Cardiac septum (tissue), 1 donor: ENCODE measurements at regions not wholly inside any gene's neighbourhood (a gene's known extent, or its start where the extent isn't known, plus 50 kb on each side); places are given as distances from the start of the nearest gene placed in this dataset.

Source experiments
- DNase-seq: peaks from one replicate; pipeline ENCODE4 v3.0.0-alpha.2; 2020; ENCODE audit warnings: low spot score
- intact Hi-C: fragments of 100-400 bp; cut with DNase I; formaldehyde crosslinking; loops from one replicate; pipeline ENCODE4 v1.14.0; 2022
- donor health status: DM: no; HTN: no; CAD: no.

DNA sequence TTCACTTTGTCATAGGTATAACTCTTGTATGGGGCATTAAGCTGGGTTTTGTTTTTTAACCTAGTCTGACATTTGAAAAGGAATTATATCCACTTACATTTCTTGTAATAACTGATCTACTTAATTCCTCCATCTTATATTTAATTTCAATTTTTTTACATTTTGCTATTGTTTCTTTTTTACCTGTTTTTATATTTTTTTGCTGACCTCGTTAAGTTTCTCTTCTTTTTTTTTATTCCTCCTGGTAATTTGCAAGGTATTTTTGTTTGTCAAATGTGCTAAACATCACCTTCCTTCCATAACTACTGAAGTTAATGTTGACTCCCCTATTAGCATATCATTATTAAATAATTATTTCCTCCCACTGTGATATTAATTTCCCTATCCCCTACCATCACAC lies 87.7 kb upstream of the NR2F2 start:
- intact Hi-C loops = no loop called here
- DNase-seq = no peak

- DNase-seq = no peak
- intact Hi-C loops = no loop called here
Observed at GRCh38 chr15:96243701-96244100, 86.8 kb upstream of the NR2F2 start.

DNA sequence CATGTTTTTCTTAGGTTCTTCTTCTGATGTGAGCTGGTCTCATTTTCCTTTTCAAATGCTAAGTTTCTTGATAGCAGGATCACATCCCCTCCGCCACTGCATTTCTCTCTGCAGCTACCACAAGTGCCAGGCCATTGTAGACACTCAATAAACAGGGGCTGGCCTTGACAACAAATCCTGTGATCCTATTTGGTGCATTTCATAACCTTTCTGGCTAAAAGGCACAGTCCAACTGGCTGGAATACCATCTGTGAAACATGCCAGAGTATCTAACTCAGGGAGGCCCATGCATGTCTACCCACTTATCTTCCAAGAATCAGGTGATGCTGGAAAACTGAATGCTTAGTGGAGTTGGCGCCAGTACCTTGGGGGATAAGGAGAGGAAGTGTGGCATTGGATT lies 85.2 kb upstream of the NR2F2 start:
- DNase-seq = no peak
- intact Hi-C loops = no loop called here

- no peak for DNase-seq
- intact Hi-C loops = no loop called here
Observed at GRCh38 chr15:96246057-96246456, 84.4 kb upstream of the NR2F2 start.

DNA sequence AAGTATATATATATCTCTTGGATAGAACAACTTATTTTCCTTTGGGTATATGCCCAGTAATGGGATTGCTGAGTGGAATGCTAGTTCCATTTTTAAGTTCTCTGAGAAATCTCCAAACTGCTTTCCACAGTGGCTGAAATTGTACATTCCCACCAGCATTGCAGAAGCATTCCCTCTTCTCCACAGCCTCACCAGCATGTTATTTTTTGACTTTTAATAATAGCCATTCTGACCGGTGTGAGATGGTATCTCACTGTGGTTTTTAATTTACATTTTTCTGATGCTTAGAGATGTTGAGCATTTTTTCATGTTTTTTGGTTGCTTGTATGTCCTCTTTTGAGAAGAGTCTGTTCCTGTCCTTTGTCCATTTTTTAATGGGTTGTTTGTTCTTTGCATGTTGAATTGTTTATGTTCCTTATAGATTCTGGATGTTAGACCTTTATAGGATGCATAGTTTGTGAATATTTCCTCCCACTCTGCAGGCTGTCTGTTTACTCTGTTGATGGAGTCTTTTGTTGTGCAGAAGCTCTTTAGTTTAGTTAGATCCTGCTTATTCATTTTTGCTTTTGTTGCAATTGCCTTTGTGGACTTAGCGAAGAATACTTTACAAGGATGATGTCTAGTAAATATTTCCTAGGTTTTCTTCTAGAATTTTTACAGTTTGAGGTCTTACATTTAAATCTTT lies 82.7 kb upstream of the NR2F2 start:
- intact Hi-C loops = no loop called here
- no peak for DNase-seq

DNA sequence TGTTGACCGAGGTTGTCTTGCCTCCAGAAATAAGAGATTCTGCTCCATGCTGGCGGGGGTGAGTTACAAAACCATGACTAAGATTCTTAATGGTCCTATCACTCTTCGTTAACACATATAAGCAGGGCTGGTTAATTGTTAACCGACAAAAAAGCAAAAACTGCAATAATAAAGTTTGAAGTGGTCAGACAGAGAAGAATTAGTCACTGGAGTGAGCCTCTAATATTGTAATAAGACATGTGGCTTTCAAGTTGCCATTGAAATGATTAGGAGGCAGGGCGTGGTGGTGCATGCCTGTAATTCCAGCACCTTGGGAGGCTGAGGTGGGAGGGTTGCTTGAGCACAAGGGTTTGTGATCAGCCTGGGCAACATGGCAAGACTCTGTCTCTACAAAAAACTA lies 78.4 kb upstream of the NR2F2 start:
- intact Hi-C loops = no loop called here
- no peak for DNase-seq

GRCh38 chr15:96253006-96253747 lies 77.3 kb upstream of the NR2F2 start:
- no peak for DNase-seq
- intact Hi-C loops = no loop called here

DNA sequence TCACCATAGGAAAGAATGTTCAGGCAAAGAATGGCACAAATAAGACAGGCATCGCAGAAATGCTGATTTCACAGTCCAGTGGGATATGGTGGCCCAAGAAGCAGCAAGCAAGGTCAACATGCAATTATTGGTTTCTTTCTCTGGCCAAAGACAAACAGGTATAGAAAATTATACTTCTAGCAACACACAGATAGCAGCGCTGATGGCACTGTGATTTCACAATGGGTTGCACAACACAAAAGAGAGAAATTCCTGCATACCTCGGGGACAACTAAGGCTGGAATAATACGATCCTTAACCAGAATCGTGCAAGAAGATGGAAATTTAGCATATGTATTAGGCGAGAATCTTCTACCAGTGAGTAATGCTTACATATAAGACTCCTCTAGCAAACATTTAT lies 76.3 kb upstream of the NR2F2 start:
- intact Hi-C loops = no loop called here
- DNase-seq = no peak

- no peak for DNase-seq
- intact Hi-C loops = no loop called here
Observed at GRCh38 chr15:96255599-96255998, 74.9 kb upstream of the NR2F2 start.

DNA sequence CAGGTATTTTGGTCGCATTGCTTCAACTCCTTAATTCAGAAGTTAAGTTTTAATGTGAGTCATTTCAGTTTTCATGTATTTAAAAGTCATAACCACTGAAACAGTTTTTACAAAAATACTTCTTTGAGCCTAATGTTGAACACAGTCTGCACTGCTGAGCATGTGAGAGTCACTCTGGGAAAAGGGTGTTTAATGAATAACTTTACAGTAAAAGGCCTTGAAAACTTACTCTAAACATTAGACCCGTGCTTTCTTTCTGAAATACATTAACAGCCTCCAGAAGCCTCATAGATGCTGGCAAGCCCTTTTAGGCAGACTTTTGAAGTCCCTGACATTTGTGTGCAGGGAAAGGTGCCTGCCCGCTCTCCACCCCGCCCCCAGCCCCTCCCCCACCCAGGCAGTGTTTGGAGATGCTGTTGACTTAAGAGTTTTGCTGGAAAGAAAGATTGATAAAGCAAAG lies 68.9 kb upstream of the NR2F2 start:
- no peak for DNase-seq
- intact Hi-C loops = no loop called here

GRCh38 chr15:96262097-96262496 lies 68.4 kb upstream of the NR2F2 start:
- intact Hi-C loops = no loop called here
- DNase-seq = no peak

DNA sequence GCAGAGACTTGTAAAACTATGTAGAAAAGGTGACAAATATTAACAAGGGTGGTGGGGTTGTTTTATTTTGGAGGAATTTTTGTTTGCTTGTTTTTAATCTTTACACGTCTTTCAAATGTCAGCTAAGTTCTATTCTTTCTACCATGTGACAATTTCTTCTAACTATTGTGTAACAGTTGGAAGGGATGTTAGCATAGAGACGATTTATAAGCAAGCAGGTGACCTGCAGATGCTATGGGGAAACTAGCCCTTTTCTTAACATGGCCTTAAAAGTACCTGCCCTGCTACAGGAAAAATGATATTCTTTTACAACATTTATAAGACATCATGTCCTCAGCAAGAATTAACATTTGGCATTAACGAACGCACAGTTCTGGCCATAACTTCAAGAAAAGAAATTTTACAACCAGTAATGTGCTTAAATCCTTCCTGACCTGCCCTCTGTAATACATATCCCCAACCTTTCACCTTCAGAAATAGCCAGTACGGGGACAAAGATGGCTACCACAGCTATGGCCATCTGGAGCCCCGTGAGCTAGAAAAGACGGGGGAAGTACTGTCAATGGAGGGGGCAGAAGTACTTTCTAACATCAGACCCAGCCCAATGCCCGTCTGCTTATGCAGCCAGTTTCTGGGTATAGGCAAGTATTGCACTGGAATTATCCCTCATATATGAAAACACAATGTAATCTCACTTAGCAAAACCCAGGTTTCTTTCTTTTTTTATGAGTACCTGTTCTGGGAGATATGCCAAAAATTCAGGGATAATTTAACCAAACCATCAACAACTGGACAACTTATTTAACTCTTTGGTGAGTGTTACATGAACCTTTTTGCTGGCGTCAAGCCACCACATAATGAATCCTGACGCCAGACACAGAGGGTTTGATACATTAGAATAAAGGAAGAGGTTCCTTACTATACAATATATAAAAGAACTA lies 67.7 kb upstream of the NR2F2 start:
- intact Hi-C loops = no loop called here
- no peak for DNase-seq

- intact Hi-C loops = no loop called here
- no peak for DNase-seq
Observed at GRCh38 chr15:96264351-96264798, 66.1 kb upstream of the NR2F2 start.

DNA sequence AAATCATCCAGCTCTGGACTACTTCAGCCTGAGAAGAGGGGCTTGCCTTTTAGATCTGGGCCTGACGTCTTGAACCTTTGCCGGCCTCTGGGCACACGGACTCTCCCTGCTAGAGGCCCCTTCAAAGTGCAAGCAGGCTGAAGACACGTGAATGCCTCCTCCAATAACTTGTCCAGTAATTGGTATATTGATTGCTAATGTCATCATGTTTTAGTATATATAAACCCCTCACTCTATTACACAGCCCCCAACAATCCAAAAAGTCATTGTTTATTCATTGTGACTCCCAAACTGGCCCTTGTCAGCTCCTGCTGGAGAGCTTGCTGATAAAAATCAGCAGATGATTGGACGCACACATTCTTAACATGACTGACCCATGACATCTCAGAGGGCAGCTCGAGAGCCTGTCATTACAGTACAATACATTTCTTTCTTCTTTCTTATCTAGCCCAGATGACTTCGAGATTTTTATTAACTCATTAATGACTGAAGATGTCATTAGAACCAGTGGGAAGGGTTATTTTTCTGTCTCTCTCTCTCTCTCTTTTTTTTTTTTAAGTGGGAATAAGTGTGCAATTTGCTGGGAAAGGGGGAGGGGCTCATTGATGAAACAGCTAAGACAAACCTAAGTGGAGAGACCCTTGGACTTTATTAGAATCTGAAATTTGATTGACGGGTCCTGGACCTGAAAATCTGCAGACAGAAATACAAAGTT lies 65.5 kb upstream of the NR2F2 start:
- intact Hi-C loops = no loop called here
- no peak for DNase-seq

DNA sequence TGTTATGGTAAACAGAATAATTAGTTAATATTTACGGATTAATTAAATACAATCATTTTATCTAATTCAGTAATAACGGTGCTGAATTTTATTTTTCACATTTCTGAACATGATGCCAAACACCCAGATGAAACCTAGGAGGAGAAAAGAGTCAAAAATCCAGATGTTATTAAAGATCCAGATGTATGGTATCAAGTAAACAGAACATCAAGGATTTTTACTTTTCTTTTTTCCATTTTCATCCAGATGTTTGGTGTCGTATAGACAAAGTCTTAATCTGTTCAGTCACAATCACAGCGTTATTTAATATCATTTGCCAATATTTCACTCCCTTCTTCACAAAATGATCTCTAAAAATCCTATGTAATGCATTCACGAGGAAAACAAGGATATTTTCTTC lies 64.0 kb upstream of the NR2F2 start:
- DNase-seq = no peak
- intact Hi-C loops = no loop called here

GRCh38 chr15:96267463-96267862 lies 63.0 kb upstream of the NR2F2 start:
- DNase-seq = no peak
- intact Hi-C loops = no loop called here

DNA sequence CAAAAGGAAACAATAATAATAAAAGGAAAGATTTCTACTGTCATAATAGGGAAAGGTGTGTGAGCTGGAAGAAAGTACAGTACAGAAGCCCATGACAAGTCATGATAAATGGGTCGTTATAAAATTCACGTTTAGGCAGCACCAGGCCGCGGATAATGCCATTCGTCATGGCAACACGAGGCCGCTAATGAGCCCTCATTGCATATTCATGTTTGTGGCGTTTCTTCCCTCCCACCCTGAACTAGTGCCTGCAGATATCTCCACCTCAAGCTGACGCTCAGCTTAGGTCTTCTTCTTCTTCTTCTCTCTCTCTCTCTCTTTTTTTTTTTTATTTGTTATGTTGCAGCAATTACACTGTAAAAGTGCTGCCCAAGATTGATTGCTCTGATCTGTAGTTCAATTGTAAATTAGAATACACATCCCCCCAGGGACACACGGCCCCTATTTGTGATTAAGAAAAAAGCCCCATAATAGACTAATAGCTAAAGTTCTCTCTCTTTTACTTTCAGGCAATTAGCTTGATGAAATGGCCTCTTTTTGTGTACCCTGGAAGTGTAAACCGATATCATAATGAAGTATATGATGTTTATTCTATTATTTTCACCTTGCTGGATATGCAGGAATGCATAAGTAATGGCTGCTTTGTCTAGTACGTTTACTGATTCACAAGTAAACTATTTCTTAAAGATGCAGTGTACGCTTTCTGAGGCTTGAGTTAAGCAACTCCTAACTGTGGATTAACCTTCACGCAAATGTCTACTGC lies 61.9 kb upstream of the NR2F2 start:
- intact Hi-C loops = no loop called here
- no peak for DNase-seq

GRCh38 chr15:96270581-96271172 lies 59.8 kb upstream of the NR2F2 start:
- intact Hi-C loops = no loop called here
- DNase-seq = no peak

- DNase-seq = no peak
- intact Hi-C loops = no loop called here
Observed at GRCh38 chr15:96272427-96272826, 58.1 kb upstream of the NR2F2 start.
